Ovary (tissue), 3 donors: ENCODE measurements at regions not wholly inside any gene's neighbourhood (a gene's known extent, or its start where the extent isn't known, plus 50 kb on each side); places are given as distances from the start of the nearest gene placed in this dataset.

Source experiments
- EP300 ChIP-seq: sonication (generic); formaldehyde crosslinking; IDR thresholded peaks from one replicate; pipeline ENCODE4 v1.6.1; 2017; ENCODE audit warnings: antibody characterized with exemption
- POLR2A ChIP-seq: fragments of 450-650 bp; IDR thresholded peaks from one replicate; pipeline ENCODE4 v1.6.1; 2017; ENCODE audit warnings: antibody characterized with exemption, mild to moderate bottlenecking, moderate library complexity
- TF ChIP-seq, protein P1 (sequence below), 3 donors: fragments of 450-650 bp in 2 of 3; fragments of 200-600 bp in 1 of 3; IDR thresholded peaks; one replicate each; pipeline versions ENCODE4 v1.5.1 to v1.8.0; 2016 to 2022; ENCODE audit warnings: antibody characterized with exemption in 3 of 3, mild to moderate bottlenecking in 1 of 3
- donor health status: DM: no; HTN: no; CAD: no.

DNA sequence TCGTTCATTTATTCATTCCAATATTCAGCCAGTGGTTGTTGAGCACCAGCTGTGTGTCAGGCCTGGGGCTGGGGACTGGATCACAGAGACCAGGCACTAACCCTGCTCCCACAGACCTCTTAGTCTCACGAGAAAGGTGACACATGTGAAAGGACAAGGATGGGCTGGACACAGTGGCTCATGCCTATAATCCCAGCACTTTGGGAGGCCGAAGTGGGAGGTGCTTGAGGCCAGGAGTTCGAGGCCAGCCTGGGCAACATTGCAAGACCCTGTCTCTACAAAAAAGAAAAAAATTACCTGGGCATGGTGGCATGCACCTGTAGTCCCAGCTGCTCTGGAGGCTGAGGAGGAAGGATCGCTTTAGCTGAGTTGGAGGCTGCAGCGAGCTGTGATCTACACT lies 105.9 kb upstream of the SDK1 start:
- TF ChIP-seq, protein P1, sequence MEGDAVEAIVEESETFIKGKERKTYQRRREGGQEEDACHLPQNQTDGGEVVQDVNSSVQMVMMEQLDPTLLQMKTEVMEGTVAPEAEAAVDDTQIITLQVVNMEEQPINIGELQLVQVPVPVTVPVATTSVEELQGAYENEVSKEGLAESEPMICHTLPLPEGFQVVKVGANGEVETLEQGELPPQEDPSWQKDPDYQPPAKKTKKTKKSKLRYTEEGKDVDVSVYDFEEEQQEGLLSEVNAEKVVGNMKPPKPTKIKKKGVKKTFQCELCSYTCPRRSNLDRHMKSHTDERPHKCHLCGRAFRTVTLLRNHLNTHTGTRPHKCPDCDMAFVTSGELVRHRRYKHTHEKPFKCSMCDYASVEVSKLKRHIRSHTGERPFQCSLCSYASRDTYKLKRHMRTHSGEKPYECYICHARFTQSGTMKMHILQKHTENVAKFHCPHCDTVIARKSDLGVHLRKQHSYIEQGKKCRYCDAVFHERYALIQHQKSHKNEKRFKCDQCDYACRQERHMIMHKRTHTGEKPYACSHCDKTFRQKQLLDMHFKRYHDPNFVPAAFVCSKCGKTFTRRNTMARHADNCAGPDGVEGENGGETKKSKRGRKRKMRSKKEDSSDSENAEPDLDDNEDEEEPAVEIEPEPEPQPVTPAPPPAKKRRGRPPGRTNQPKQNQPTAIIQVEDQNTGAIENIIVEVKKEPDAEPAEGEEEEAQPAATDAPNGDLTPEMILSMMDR (IDR thresholded peaks at IDR 0.05) = no peak
- no peak for TF ChIP-seq POLR2A
- TF ChIP-seq EP300 = no peak
